PFSK-1 (cell line): ENCODE measurements at regions not wholly inside any gene's neighbourhood (a gene's known extent, or its start where the extent isn't known, plus 50 kb on each side); places are given as distances from the start of the nearest gene placed in this dataset.

Experiments
- FOXP2 ChIP-seq: optimal IDR thresholded peaks from 2 replicates; pipeline ENCODE3; 2011; ENCODE audit warnings: borderline replicate concordance, control low read depth, inconsistent platforms; ENCODE audit not compliant: insufficient read depth; ENCODE audit errors: extremely low read length, extremely low read depth
- POLR2AphosphoS5 ChIP-seq: IDR thresholded peaks from 2 replicates; pipeline ENCODE4 v1.6.1; 2012; ENCODE audit warnings: low read depth, mild to moderate bottlenecking, control low read depth, low read length, moderate library complexity
- REST ChIP-seq, 2 experiments: IDR thresholded peaks; 2 replicates each; pipeline versions ENCODE4 v1.6.1 to v1.8.0; 2011 to 2012; ENCODE audit warnings: low read depth in 2 of 2, low read length in 2 of 2, control low read depth in 1 of 2, inconsistent platforms in 1 of 2, mild to moderate bottlenecking in 1 of 2, moderate library complexity in 1 of 2; ENCODE audit not compliant: insufficient read depth in 1 of 2
- SIN3A ChIP-seq: IDR thresholded peaks from 2 replicates; pipeline ENCODE4 v1.6.1; 2012; ENCODE audit warnings: mild to moderate bottlenecking, low read length, moderate library complexity, borderline replicate concordance; ENCODE audit not compliant: insufficient read depth
- TAF1 ChIP-seq: IDR thresholded peaks from 2 replicates; pipeline ENCODE4 v1.6.1; 2012; ENCODE audit warnings: low read length, control low read depth, borderline replicate concordance; ENCODE audit not compliant: insufficient read depth

- TF ChIP-seq REST (IDR thresholded peaks at IDR 0.05; ENCODE audit: insufficient read depth in 1 of 2, low read depth in 2 of 2, low read length in 2 of 2), result no peak
- TF ChIP-seq POLR2AphosphoS5, result no peak
- TF ChIP-seq FOXP2, result no peak
- TF ChIP-seq SIN3A, result no peak
- no peak for TF ChIP-seq TAF1
Observed at GRCh38 chr20:12063106-12063684, 145.5 kb downstream of the BTBD3 start.

GRCh38 chr20:12064540-12064939 lies 146.8 kb downstream of the BTBD3 start:
- TF ChIP-seq SIN3A, result no peak
- TF ChIP-seq TAF1, result no peak
- TF ChIP-seq POLR2AphosphoS5, result no peak
- no peak for TF ChIP-seq REST (IDR thresholded peaks at IDR 0.05; ENCODE audit: insufficient read depth in 1 of 2, low read depth in 2 of 2, low read length in 2 of 2)
- TF ChIP-seq FOXP2, result no peak

- TF ChIP-seq FOXP2 (no peak), POLR2AphosphoS5 (no peak), TAF1 (no peak), REST (IDR thresholded peaks at IDR 0.05; ENCODE audit: insufficient read depth in 1 of 2, low read depth in 2 of 2, low read length in 2 of 2) (no peak), SIN3A (no peak)
Observed at GRCh38 chr20:12067686-12068085, 150.0 kb downstream of the BTBD3 start.

GRCh38 chr20:12068121-12068520 lies 150.4 kb downstream of the BTBD3 start:
- TF ChIP-seq POLR2AphosphoS5, result no peak
- TF ChIP-seq SIN3A, result no peak
- TF ChIP-seq TAF1, result no peak
- TF ChIP-seq REST (IDR thresholded peaks at IDR 0.05; ENCODE audit: insufficient read depth in 1 of 2, low read depth in 2 of 2, low read length in 2 of 2), result no peak
- TF ChIP-seq FOXP2, result no peak

GRCh38 chr20:12069181-12069580 lies 151.5 kb downstream of the BTBD3 start:
- TF ChIP-seq SIN3A (no peak), REST (IDR thresholded peaks at IDR 0.05; ENCODE audit: insufficient read depth in 1 of 2, low read depth in 2 of 2, low read length in 2 of 2) (no peak), POLR2AphosphoS5 (no peak), FOXP2 (no peak), TAF1 (no peak)
